OCI-LY7 (cell line): ENCODE measurements at regions not wholly inside any gene's neighbourhood (a gene's known extent, or its start where the extent isn't known, plus 50 kb on each side); places are given as distances from the start of the nearest gene placed in this dataset.

ENCODE experiments used
- CTCF ChIP-seq: fragments of 200-600 bp; sonication (generic); conservative IDR thresholded peaks from 2 replicates; pipeline ENCODE4 v1.5.1; 2014; ENCODE audit warnings: mild to moderate bottlenecking, antibody characterized with exemption, low read length, moderate library complexity, mixed read lengths
- EZH2phosphoT487 ChIP-seq: fragments of 200-600 bp; sonication (generic); IDR thresholded peaks from 2 replicates; pipeline ENCODE4 v1.6.1; 2018; ENCODE audit warnings: low read depth, borderline replicate concordance, mild to moderate bottlenecking, mixed run types, antibody characterized with exemption, low read length, moderate library complexity, mixed read lengths

GRCh38 chr17:77324227-77324626 lies 183.5 kb downstream of the SEC14L1 start:
- TF ChIP-seq CTCF, result no peak
- TF ChIP-seq EZH2phosphoT487, result no peak
